Mucosa of descending colon (tissue), 3 donors: ENCODE measurements at regions not wholly inside any gene's neighbourhood (a gene's known extent, or its start where the extent isn't known, plus 50 kb on each side); places are given as distances from the start of the nearest gene placed in this dataset.
A peak's percentile ranks its signal among the peaks of the same experiment; 100 is the strongest.

Experiments used
- ATAC-seq: fragments of 200-7000 bp; cut with Tn5 transposase; one replicate; pipeline ENCODE4 v1.9.1; 2020; ENCODE audit warnings: mild to moderate bottlenecking, moderate library complexity
- DNase-seq, 3 donors: peaks; one replicate each; pipeline ENCODE4 v3.0.0-alpha.2; 2020
- H3K36me3 ChIP-seq: fragments of 200-600 bp; one replicate; pipeline ENCODE4 v1.8.0; 2021; ENCODE audit warnings: low read depth, mild to moderate bottlenecking
- H3K4me1 ChIP-seq: fragments of 200-600 bp; one replicate; pipeline ENCODE4 v1.8.0; 2021; ENCODE audit warnings: low read depth, mild to moderate bottlenecking
- H3K4me3 ChIP-seq: fragments of 200-600 bp; one replicate; pipeline ENCODE4 v1.8.0; 2021; ENCODE audit warnings: mild to moderate bottlenecking
- H3K9me3 ChIP-seq: fragments of 200-600 bp; one replicate; pipeline ENCODE4 v1.8.0; 2021; ENCODE audit warnings: mild to moderate bottlenecking
- CTCF ChIP-seq: fragments of 200-600 bp; IDR thresholded peaks from one replicate; pipeline ENCODE4 v1.8.0; 2022; ENCODE audit warnings: antibody characterized with exemption, mild to moderate bottlenecking
- intact Hi-C, 2 donors: fragments of 100-400 bp; cut with DNase I in 1 of 2; cut with micrococcal nuclease in 1 of 2; formaldehyde crosslinking; loops; one replicate each; pipeline versions ENCODE4 v1.11.0 to v1.11.1; 2022; cut with DNase I, micrococcal nuclease
- donor health status: DM: no; HTN: no; CAD: no; lungs with moderate emphysema.
- donor health status: DM: no; HTN: no; CAD: no.
- donor health status: DM: no; HTN: yes; CAD: no.

- Histone ChIP-seq H3K4me1 (no peaks in the 10 kb centered on the region), H3K4me3 (no peak overlapping the region), H3K9me3 (no peaks in the 10 kb centered on the region), H3K36me3 (no peaks in the 10 kb centered on the region)
- no peak for TF ChIP-seq CTCF
- no peak for ATAC-seq
- DNase-seq = no peak
- intact Hi-C loops = no loop called here
Observed at GRCh38 chr2:166614029-166614428, 120.0 kb upstream of the SCN7A start.

GRCh38 chr2:166613226-166613625, 119.2 kb upstream of the SCN7A start:
- Histone ChIP-seq H3K9me3 (no peaks in the 10 kb centered on the region), H3K36me3 (no peaks in the 10 kb centered on the region), H3K4me1 (no peaks in the 10 kb centered on the region), H3K4me3 (no peak overlapping the region)
- no peak for DNase-seq
- intact Hi-C loops = no loop called here
- TF ChIP-seq CTCF = no peak
- no peak for ATAC-seq

- Histone ChIP-seq H3K4me1 (no peaks in the 10 kb centered on the region), H3K36me3 (no peaks in the 10 kb centered on the region), H3K9me3 (no peaks in the 10 kb centered on the region), H3K4me3 (no peak overlapping the region)
- no peak for TF ChIP-seq CTCF
- DNase-seq = no peak
- ATAC-seq = no peak
- intact Hi-C loops = no loop called here
Observed at GRCh38 chr2:166612214-166612613, 118.2 kb upstream of the SCN7A start.

- Histone ChIP-seq H3K4me3 (no peak overlapping the region), H3K36me3 (no peaks in the 10 kb centered on the region), H3K4me1 (no peaks in the 10 kb centered on the region), H3K9me3 (no peaks in the 10 kb centered on the region)
- ATAC-seq (no peak), DNase-seq (no peak)
- no peak for TF ChIP-seq CTCF
- intact Hi-C loops = no loop called here
Observed at GRCh38 chr2:166610913-166611305, 116.9 kb upstream of the SCN7A start.

DNA sequence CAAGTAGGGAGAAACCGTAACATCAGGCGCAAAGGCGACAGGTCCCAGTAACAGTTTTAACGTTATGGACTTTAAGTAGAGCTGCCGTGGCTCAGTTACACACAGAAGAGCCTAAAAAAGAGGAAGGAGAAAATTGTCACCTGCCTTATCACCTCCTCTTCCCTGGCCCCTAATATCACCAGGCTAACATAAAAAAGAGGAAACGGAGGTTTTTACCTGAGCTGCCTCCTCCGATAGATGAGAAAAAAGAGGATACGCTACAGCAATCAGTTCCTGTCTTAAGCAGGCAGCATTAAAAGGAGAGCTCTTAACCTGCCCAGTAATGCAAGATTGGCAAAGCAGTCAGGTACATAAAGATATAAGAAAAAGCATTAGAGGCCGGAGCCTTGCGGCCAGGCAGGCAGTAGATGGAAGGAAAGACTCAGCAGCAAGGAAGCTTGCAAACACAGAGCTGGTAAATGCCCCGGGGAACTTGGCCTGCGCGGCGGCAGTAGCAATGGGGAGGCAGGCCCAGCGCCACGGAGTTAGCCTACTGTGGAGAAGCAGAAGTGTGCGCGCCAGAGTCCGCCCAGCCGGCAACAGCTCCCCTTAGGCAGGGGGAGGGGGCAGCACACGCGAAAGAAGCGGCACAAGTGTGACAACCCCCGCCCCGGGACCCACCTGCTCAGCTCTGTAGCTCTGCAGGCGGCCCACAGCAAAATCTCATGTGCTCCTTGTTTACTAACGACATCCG, 116.3 kb upstream of the SCN7A start:
- ATAC-seq (no peak), DNase-seq (peak in 1 of 3 donors; percentile 24)
- intact Hi-C loops = no loop called here
- Histone ChIP-seq H3K4me1 (no peaks in the 10 kb centered on the region), H3K9me3 (no peaks in the 10 kb centered on the region), H3K36me3 (no peaks in the 10 kb centered on the region), H3K4me3 (no peak overlapping the region)
- TF ChIP-seq CTCF = no peak
